CD4-positive, alpha-beta T cell (primary cell): ENCODE measurements at regions not wholly inside any gene's neighbourhood (a gene's known extent, or its start where the extent isn't known, plus 50 kb on each side); places are given as distances from the start of the nearest gene placed in this dataset.

Experiments used
- ATAC-seq: fragments of 200-7000 bp; cut with Tn5 transposase; one replicate; pipeline ENCODE4 v1.10.0; 2022; ENCODE audit warnings: mild to moderate bottlenecking; ENCODE audit not compliant: poor library complexity
- CTCF ChIA-PET: fragments of 350-600 bp; sonication (Branson Sonifier 250); formaldehyde crosslinking; loops from one replicate; lab custom pipeline; 2021; ENCODE audit warnings: antibody characterized with exemption, inconsistent platforms; lab: Charles Lee
- POLR2A ChIA-PET: fragments of 350-600 bp; sonication (Branson Sonifier 250); formaldehyde crosslinking; loops from one replicate; lab custom pipeline; 2021; ENCODE audit warnings: antibody characterized with exemption, inconsistent platforms; lab: Charles Lee
- DNase-seq, 14 experiments: peaks; one replicate each; pipeline ENCODE4 v3.0.0-alpha.2; 2013 to 2020; ENCODE audit warnings: mixed read lengths in 2 of 14
- H3K27ac ChIP-seq, 2 donors: one replicate each; pipeline versions ENCODE4 v1.5.1 to v1.7.0; 2013; ENCODE audit warnings: low read length in 2 of 2, low read depth in 1 of 2, mild to moderate bottlenecking in 1 of 2
- H3K27me3 ChIP-seq, 2 experiments: 1 replicate in 1 of 2; 2 replicates in 1 of 2; pipeline versions ENCODE4 v1.6.1 to v1.7.0; 2013; ENCODE audit warnings: low read length in 2 of 2, control low read depth in 1 of 2, mild to moderate bottlenecking in 1 of 2, moderate library complexity in 1 of 2; ENCODE audit not compliant: insufficient read depth in 2 of 2, control insufficient read depth in 1 of 2
- H3K36me3 ChIP-seq: one replicate; pipeline ENCODE4 v1.6.1; 2013; ENCODE audit warnings: low read length, control low read depth; ENCODE audit not compliant: insufficient read depth
- H3K4me1 ChIP-seq: one replicate; pipeline ENCODE4 v1.6.1; 2013; ENCODE audit warnings: low read length, control low read depth; ENCODE audit not compliant: insufficient read depth
- H3K4me3 ChIP-seq: one replicate; pipeline ENCODE4 v1.5.1; 2013; ENCODE audit warnings: mild to moderate bottlenecking, low read length, moderate library complexity
- H3K9me3 ChIP-seq, 2 experiments: 1 replicate in 1 of 2; 2 replicates in 1 of 2; pipeline versions ENCODE4 v1.6.1 to v1.7.0; 2013; ENCODE audit warnings: low read length in 2 of 2, mild to moderate bottlenecking in 2 of 2, control low read depth in 1 of 2, moderate library complexity in 1 of 2; ENCODE audit not compliant: control insufficient read depth in 1 of 2, insufficient read depth in 1 of 2
- H3K27ac Mint-ChIP-seq: one replicate; pipeline ENCODE4 v1.8.0; 2020; ENCODE audit warnings: mixed read lengths
- H3K27me3 Mint-ChIP-seq: one replicate; pipeline ENCODE4 v1.8.0; 2021; ENCODE audit warnings: mixed read lengths
- H3K36me3 Mint-ChIP-seq: one replicate; pipeline ENCODE4 v1.8.0; 2021; ENCODE audit warnings: low read depth, mixed read lengths
- H3K4me1 Mint-ChIP-seq: one replicate; pipeline ENCODE4 v1.8.0; 2021; ENCODE audit warnings: low read depth, mixed read lengths
- H3K4me3 Mint-ChIP-seq: one replicate; pipeline ENCODE4 v1.8.0; 2020; ENCODE audit warnings: mild to moderate bottlenecking, mixed read lengths
- H3K9me3 Mint-ChIP-seq: one replicate; pipeline ENCODE4 v1.8.0; 2020; ENCODE audit warnings: mixed read lengths
- CTCF ChIP-seq: fragments of 200-600 bp; IDR thresholded peaks from one replicate; pipeline ENCODE4 v1.8.0; 2022; ENCODE audit warnings: antibody characterized with exemption, mild to moderate bottlenecking
- intact Hi-C, 2 experiments: fragments of 100-400 bp; cut with DNase I in 1 of 2; cut with micrococcal nuclease in 1 of 2; formaldehyde crosslinking; loops; one replicate each; pipeline versions ENCODE4 v1.15.1 to v1.9.0; 2023 to 2025; cut with DNase I, micrococcal nuclease

- POLR2A ChIA-PET = no interaction called here
- ATAC-seq (no peak), DNase-seq (no peak)
- Mint-ChIP-seq H3K9me3 (no peaks in the 10 kb centered on the region), H3K4me3 (no peak overlapping the region), H3K27me3 (peaks cover 7% of the 10 kb centered on the region), H3K36me3 (no peaks in the 10 kb centered on the region), H3K4me1 (no peaks in the 10 kb centered on the region), H3K27ac (no peak overlapping the region)
- H3K4me3 ChIP-seq = no peak overlapping the region
- no peaks in the 10 kb centered on the region for H3K4me1 ChIP-seq
- CTCF ChIA-PET = no interaction called here
- H3K27ac ChIP-seq = no peak overlapping the region
- no peaks in the 10 kb centered on the region for H3K9me3 ChIP-seq
- H3K27me3 ChIP-seq = peaks cover 0 to 2% of the 10 kb centered on the region in 2 experiments
- intact Hi-C loops = no loop called here
- TF ChIP-seq CTCF = no peak
- H3K36me3 ChIP-seq = no peaks in the 10 kb centered on the region
These were observed 180.2 kb upstream of the MARCKS start for GRCh38 chr6:113676968-113677367.

- Histone ChIP-seq H3K9me3 (no peaks in the 10 kb centered on the region), H3K36me3 (no peaks in the 10 kb centered on the region), H3K27ac (no peak overlapping the region), H3K27me3 (peaks cover 0 to 2% of the 10 kb centered on the region in 2 experiments), H3K4me3 (no peak overlapping the region), H3K4me1 (no peaks in the 10 kb centered on the region)
- DNase-seq (no peak), ATAC-seq (no peak)
- Mint-ChIP-seq H3K4me3 (no peak overlapping the region), H3K27me3 (no peaks in the 10 kb centered on the region), H3K27ac (no peak overlapping the region), H3K36me3 (no peaks in the 10 kb centered on the region), H3K9me3 (no peaks in the 10 kb centered on the region), H3K4me1 (no peaks in the 10 kb centered on the region)
- TF ChIP-seq CTCF = no peak
- intact Hi-C loops = no loop called here
- ChIA-PET CTCF (no interaction called here), POLR2A (no interaction called here)
These were observed 178.1 kb upstream of the MARCKS start for GRCh38 chr6:113679051-113679450.

GRCh38 chr6:113680301-113680700 is 176.8 kb upstream of the MARCKS start:
- H3K27me3 ChIP-seq = peaks cover 0 to 2% of the 10 kb centered on the region in 2 experiments
- Mint-ChIP-seq H3K27me3 (no peaks in the 10 kb centered on the region), H3K4me1 (no peaks in the 10 kb centered on the region), H3K36me3 (no peaks in the 10 kb centered on the region), H3K4me3 (no peak overlapping the region), H3K9me3 (no peaks in the 10 kb centered on the region), H3K27ac (no peak overlapping the region)
- no peaks in the 10 kb centered on the region for H3K36me3 ChIP-seq
- POLR2A ChIA-PET = no interaction called here
- H3K9me3 ChIP-seq = no peaks in the 10 kb centered on the region
- H3K4me1 ChIP-seq = no peaks in the 10 kb centered on the region
- ATAC-seq (no peak), DNase-seq (no peak)
- TF ChIP-seq CTCF = no peak
- H3K4me3 ChIP-seq = no peak overlapping the region
- no peak overlapping the region for H3K27ac ChIP-seq
- intact Hi-C loops = no loop called here
- CTCF ChIA-PET = interaction anchor here (0.8 kb wide), 1 partner anchor 12 kb away, joined by 4 read pairs; no protein-coding TSS in a partner anchor
